HCT116 (cell line): ENCODE measurements at regions not wholly inside any gene's neighbourhood (a gene's known extent, or its start where the extent isn't known, plus 50 kb on each side); places are given as distances from the start of the nearest gene placed in this dataset.

Source experiments
- ATAC-seq: fragments of 200-7000 bp; cut with Tn5 transposase; 2 replicates; pipeline ENCODE4 v1.9.1; 2020; ENCODE audit warnings: mild to moderate bottlenecking, moderate library complexity
- BruUV-seq: library from RNA; stranded (reverse); fragments of 400-500 nt; replicated peaks from 2 replicates; lab custom pipeline; 2021; lab: Mats Ljungman, UMichigan
- CTCF ChIA-PET: fragments of 300-600 bp; sonication (Branson Sonifier 250); formaldehyde crosslinking; loops from one replicate; lab custom pipeline; 2021; ENCODE audit warnings: antibody characterized with exemption; lab: Charles Lee
- POLR2A ChIA-PET: fragments of 300-600, 350-600 bp; sonication (Branson Sonifier 250); formaldehyde crosslinking; loops from one replicate; lab custom pipeline; 2021; ENCODE audit warnings: antibody characterized with exemption; lab: Charles Lee
- RAD21 ChIA-PET, 2 experiments: fragments of 300-600 bp; sonication (Branson Sonifier 250); formaldehyde crosslinking; loops; one replicate each; lab custom pipeline; 2023; ENCODE audit warnings: low total read pairs in 2 of 2; ENCODE audit not compliant: uncharacterized antibody in 2 of 2, unreplicated experiment in 2 of 2, low non-redundant PET in 1 of 2; lab: Charles Lee
- DNase-seq: peaks from one replicate; pipeline ENCODE4 v3.0.0-alpha.2; 2010; ENCODE audit warnings: low read depth, low spot score
- H2AFZ ChIP-seq: fragments of 200-600 bp; shearing (Covaris generic), sonication (generic); 2 replicates; pipeline ENCODE4 v1.6.1; 2017; ENCODE audit warnings: low read depth, mixed run types, mixed read lengths, antibody characterized with exemption, low read length; ENCODE audit not compliant: poor library complexity, severe bottlenecking
- H3K27ac ChIP-seq: 2 replicates; pipeline ENCODE4 v1.5.1; 2012; ENCODE audit warnings: low read depth, low read length
- H3K27me3 ChIP-seq: fragments of 200-600 bp; sonication (generic); 2 replicates; pipeline ENCODE4 v1.6.1; 2016; ENCODE audit warnings: mixed run types, low read length, mixed read lengths; ENCODE audit not compliant: insufficient read depth
- H3K36me3 ChIP-seq, 2 experiments: fragments of 200-500 bp in 1 of 2; fragments of 200-600 bp in 1 of 2; sonication (Bioruptor generic) in 1 of 2; sonication (generic) in 1 of 2; 2 replicates each; pipeline versions ENCODE4 v1.5.1 to v1.6.1; 2014 to 2016; ENCODE audit warnings: low read length in 2 of 2, inconsistent platforms in 1 of 2, mixed read lengths in 1 of 2, mixed run types in 1 of 2; ENCODE audit not compliant: insufficient read depth in 2 of 2, control insufficient read depth in 1 of 2
- H3K4me1 ChIP-seq, 2 experiments: fragments of 200-600 bp in 1 of 2; sonication (generic) in 1 of 2; 2 replicates each; pipeline versions ENCODE4 v1.5.1 to v1.6.1; 2012 to 2017; ENCODE audit warnings: low read length in 2 of 2, inconsistent platforms in 1 of 2, mild to moderate bottlenecking in 1 of 2, mixed read lengths in 1 of 2, mixed run types in 1 of 2, moderate library complexity in 1 of 2; ENCODE audit not compliant: insufficient read depth in 2 of 2, control insufficient read depth in 1 of 2
- H3K4me2 ChIP-seq: fragments of 200-600 bp; sonication (generic); 2 replicates; pipeline ENCODE4 v1.6.1; 2017; ENCODE audit warnings: mixed run types, low read length, mixed read lengths
- H3K4me3 ChIP-seq, 2 experiments: fragments of 200-600 bp in 1 of 2; sonication (generic) in 1 of 2; replicated peaks in 1 of 2; 2 replicates each; pipeline ENCODE4 v1.5.1; 2011 to 2016; ENCODE audit warnings: low read length in 2 of 2, control low read depth in 1 of 2, low read depth in 1 of 2, mild to moderate bottlenecking in 1 of 2, mixed read lengths in 1 of 2, mixed run types in 1 of 2
- H3K79me2 ChIP-seq: fragments of 200-600 bp; sonication (generic); 2 replicates; pipeline ENCODE4 v1.6.1; 2017; ENCODE audit warnings: mild to moderate bottlenecking, mixed run types, low read length, moderate library complexity, mixed read lengths; ENCODE audit not compliant: insufficient read depth
- H3K9ac ChIP-seq: fragments of 200-600 bp; sonication (generic); 2 replicates; pipeline ENCODE4 v1.6.1; 2016; ENCODE audit warnings: low read length, mixed read lengths
- H3K9me2 ChIP-seq: fragments of 200-600 bp; sonication (generic), shearing (Covaris generic); 2 replicates; pipeline ENCODE4 v1.6.1; 2017; ENCODE audit warnings: mixed run types, mild to moderate bottlenecking, moderate library complexity; ENCODE audit not compliant: insufficient read depth
- H3K9me3 ChIP-seq, 2 experiments: fragments of 200-500 bp in 1 of 2; fragments of 200-600 bp in 1 of 2; sonication (Bioruptor generic) in 1 of 2; sonication (generic) in 1 of 2; 2 replicates each; pipeline ENCODE4 v1.6.1; 2014 to 2017; ENCODE audit warnings: low read length in 2 of 2, mixed read lengths in 2 of 2, inconsistent platforms in 1 of 2, low read depth in 1 of 2, mild to moderate bottlenecking in 1 of 2, mixed run types in 1 of 2, moderate library complexity in 1 of 2; ENCODE audit not compliant: control insufficient read depth in 1 of 2, insufficient read depth in 1 of 2
- H4K20me1 ChIP-seq: fragments of 200-600 bp; sonication (generic), shearing (Covaris generic); 2 replicates; pipeline ENCODE4 v1.6.1; 2017; ENCODE audit warnings: mixed run types, mild to moderate bottlenecking, moderate library complexity; ENCODE audit not compliant: insufficient read depth
- EGR1 ChIP-seq: IDR thresholded peaks from 2 replicates; pipeline ENCODE4 v1.6.1; 2012; ENCODE audit warnings: low read depth
- EZH2phosphoT487 ChIP-seq: fragments of 200-600 bp; IDR thresholded peaks from 2 replicates; pipeline ENCODE4 v1.6.1; 2018; ENCODE audit warnings: antibody characterized with exemption, borderline replicate concordance
- JUND ChIP-seq: IDR thresholded peaks from 2 replicates; pipeline ENCODE4 v1.6.1; 2012
- POLR2A ChIP-seq: IDR thresholded peaks from 2 replicates; pipeline ENCODE4 v1.7.0; 2011; ENCODE audit warnings: borderline replicate concordance; ENCODE audit not compliant: insufficient read depth, insufficient read length; ENCODE audit errors: extremely low read depth
- POLR2AphosphoS5 ChIP-seq: IDR thresholded peaks from 2 replicates; pipeline ENCODE4 v1.6.1; 2011; ENCODE audit warnings: mild to moderate bottlenecking, low read depth, low read length, moderate library complexity
- SIN3A ChIP-seq: IDR thresholded peaks from 2 replicates; pipeline ENCODE4 v1.6.1; 2012; ENCODE audit warnings: low read depth
- SRF ChIP-seq: IDR thresholded peaks from 2 replicates; pipeline ENCODE4 v1.6.1; 2012; ENCODE audit warnings: low read depth
- TCF7L2 ChIP-seq: IDR thresholded peaks from 2 replicates; pipeline ENCODE4 v1.7.0; 2011; ENCODE audit warnings: borderline replicate concordance, inconsistent platforms; ENCODE audit not compliant: insufficient read depth, insufficient read length; ENCODE audit errors: extremely low read depth
- ZNF274 ChIP-seq: fragments of 200-500 bp; sonication (Bioruptor generic); IDR thresholded peaks from 2 replicates; pipeline ENCODE4 v1.6.1; 2014; ENCODE audit warnings: mild to moderate bottlenecking, low read depth, low read length, inconsistent platforms
- intact Hi-C: fragments of 100-400 bp; cut with micrococcal nuclease; formaldehyde crosslinking; loops from 2 replicates; pipeline ENCODE4 v1.10.0; 2022
- TF ChIP-seq, protein P1 (sequence below): IDR thresholded peaks from 2 replicates; pipeline ENCODE4 v1.6.1; 2012
- TF ChIP-seq, protein P2 (sequence below): IDR thresholded peaks from 2 replicates; pipeline ENCODE4 v1.6.1; 2012
- TF ChIP-seq, protein P3 (sequence below): IDR thresholded peaks from 2 replicates; pipeline ENCODE4 v1.6.1; 2012; ENCODE audit warnings: low read depth

DNA sequence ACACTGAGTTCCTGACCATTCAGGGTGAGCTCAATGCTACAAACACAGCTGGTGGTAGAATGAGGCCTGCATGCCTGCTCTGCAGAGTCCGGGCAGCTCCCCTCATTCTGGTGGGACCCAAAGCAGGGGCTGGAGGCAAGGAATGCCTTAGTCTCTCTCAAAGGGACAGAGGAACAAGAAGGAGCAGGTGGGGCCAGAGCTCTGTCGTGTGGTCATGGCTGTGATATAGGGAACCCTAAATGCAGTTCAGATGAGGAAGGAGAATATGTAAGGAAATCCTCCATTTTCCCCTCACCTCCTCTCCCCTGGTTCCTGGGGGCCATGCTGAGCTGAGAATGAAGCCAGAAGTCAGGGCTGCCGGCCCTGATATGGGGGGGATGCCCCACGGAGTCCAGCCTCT is 334.3 kb downstream of the CYP26B1 start:
- ChIA-PET CTCF (no interaction called here), POLR2A (no interaction called here), RAD21 (no interaction called here)
- BruUV-seq, result no TSS peak
- H3K36me3 ChIP-seq, result no peaks in the 10 kb centered on the region
- H2AFZ ChIP-seq, result no peak overlapping the region
- no peaks in the 10 kb centered on the region for H3K9me2 ChIP-seq
- no peak overlapping the region for H3K4me3 ChIP-seq
- H3K27me3 ChIP-seq, result no peaks in the 10 kb centered on the region
- DNase-seq, result no peak
- no peaks in the 10 kb centered on the region for H3K4me1 ChIP-seq
- no peaks in the 10 kb centered on the region for H4K20me1 ChIP-seq
- no peaks in the 10 kb centered on the region for H3K9me3 ChIP-seq
- H3K27ac ChIP-seq, result no peak overlapping the region
- no peaks in the 10 kb centered on the region for H3K79me2 ChIP-seq
- TF ChIP-seq, protein P1, sequence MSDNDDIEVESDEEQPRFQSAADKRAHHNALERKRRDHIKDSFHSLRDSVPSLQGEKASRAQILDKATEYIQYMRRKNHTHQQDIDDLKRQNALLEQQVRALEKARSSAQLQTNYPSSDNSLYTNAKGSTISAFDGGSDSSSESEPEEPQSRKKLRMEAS, result no peak
- TF ChIP-seq SRF (no peak), POLR2AphosphoS5 (no peak), EGR1 (no peak), POLR2A (no peak), SIN3A (no peak), ZNF274 (no peak), EZH2phosphoT487 (no peak), JUND (no peak), TCF7L2 (no peak)
- TF ChIP-seq, protein P2, sequence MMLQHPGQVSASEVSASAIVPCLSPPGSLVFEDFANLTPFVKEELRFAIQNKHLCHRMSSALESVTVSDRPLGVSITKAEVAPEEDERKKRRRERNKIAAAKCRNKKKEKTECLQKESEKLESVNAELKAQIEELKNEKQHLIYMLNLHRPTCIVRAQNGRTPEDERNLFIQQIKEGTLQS, result no peak
- TF ChIP-seq, protein P3, sequence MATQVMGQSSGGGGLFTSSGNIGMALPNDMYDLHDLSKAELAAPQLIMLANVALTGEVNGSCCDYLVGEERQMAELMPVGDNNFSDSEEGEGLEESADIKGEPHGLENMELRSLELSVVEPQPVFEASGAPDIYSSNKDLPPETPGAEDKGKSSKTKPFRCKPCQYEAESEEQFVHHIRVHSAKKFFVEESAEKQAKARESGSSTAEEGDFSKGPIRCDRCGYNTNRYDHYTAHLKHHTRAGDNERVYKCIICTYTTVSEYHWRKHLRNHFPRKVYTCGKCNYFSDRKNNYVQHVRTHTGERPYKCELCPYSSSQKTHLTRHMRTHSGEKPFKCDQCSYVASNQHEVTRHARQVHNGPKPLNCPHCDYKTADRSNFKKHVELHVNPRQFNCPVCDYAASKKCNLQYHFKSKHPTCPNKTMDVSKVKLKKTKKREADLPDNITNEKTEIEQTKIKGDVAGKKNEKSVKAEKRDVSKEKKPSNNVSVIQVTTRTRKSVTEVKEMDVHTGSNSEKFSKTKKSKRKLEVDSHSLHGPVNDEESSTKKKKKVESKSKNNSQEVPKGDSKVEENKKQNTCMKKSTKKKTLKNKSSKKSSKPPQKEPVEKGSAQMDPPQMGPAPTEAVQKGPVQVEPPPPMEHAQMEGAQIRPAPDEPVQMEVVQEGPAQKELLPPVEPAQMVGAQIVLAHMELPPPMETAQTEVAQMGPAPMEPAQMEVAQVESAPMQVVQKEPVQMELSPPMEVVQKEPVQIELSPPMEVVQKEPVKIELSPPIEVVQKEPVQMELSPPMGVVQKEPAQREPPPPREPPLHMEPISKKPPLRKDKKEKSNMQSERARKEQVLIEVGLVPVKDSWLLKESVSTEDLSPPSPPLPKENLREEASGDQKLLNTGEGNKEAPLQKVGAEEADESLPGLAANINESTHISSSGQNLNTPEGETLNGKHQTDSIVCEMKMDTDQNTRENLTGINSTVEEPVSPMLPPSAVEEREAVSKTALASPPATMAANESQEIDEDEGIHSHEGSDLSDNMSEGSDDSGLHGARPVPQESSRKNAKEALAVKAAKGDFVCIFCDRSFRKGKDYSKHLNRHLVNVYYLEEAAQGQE, result no peak
- no peak overlapping the region for H3K4me2 ChIP-seq
- intact Hi-C loops, result no loop called here
- H3K9ac ChIP-seq, result no peak overlapping the region
- ATAC-seq, result no peak
